Hepatocyte (in vitro differentiated cells): ENCODE measurements at regions not wholly inside any gene's neighbourhood (a gene's known extent, or its start where the extent isn't known, plus 50 kb on each side); places are given as distances from the start of the nearest gene placed in this dataset.

Experiments used
- EZH2 ChIP-seq: fragments of 200-600 bp; sonication (generic); IDR thresholded peaks from 2 replicates; pipeline ENCODE4 v1.6.1; 2016; ENCODE audit warnings: antibody characterized with exemption, mild to moderate bottlenecking, borderline replicate concordance
- EZH2phosphoT487 ChIP-seq: fragments of 200-600 bp; sonication (generic); IDR thresholded peaks from one replicate; pipeline ENCODE4 v1.6.1; 2018; ENCODE audit warnings: antibody characterized with exemption, mild to moderate bottlenecking, low read depth, moderate library complexity; ENCODE audit not compliant: unreplicated experiment, severe bottlenecking
- TF ChIP-seq, protein P1 (sequence below): fragments of 200-600 bp; sonication (generic); IDR thresholded peaks from 2 replicates; pipeline ENCODE4 v1.5.1; 2016; ENCODE audit warnings: antibody characterized with exemption, mild to moderate bottlenecking; ENCODE audit not compliant: poor library complexity

DNA sequence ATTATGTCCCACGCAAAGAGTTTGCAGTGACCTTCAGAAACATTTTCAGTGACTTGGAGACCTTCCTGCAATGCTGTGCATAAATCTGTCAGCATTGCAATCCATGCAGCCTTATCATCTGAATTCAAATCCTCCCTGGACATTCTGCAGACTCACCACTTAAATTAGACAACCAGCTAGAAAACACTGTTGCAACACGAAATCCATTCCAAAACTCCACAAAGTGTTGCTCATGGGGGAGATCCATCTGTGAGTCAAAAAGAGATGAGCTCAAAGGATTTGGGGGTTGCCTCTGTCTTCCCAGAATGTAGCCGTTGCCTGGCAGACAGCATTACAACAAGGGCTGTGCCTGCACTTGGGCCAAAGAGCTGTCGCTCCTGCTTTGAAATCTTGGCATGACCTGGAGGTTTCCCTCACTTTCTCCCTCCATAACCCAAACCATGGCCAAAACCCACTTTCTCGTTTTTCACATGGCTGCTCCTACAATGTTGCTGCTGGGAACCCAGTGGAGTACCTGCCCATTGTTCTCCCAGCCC lies 163.5 kb upstream of the CDYL start:
- TF ChIP-seq, protein P1, sequence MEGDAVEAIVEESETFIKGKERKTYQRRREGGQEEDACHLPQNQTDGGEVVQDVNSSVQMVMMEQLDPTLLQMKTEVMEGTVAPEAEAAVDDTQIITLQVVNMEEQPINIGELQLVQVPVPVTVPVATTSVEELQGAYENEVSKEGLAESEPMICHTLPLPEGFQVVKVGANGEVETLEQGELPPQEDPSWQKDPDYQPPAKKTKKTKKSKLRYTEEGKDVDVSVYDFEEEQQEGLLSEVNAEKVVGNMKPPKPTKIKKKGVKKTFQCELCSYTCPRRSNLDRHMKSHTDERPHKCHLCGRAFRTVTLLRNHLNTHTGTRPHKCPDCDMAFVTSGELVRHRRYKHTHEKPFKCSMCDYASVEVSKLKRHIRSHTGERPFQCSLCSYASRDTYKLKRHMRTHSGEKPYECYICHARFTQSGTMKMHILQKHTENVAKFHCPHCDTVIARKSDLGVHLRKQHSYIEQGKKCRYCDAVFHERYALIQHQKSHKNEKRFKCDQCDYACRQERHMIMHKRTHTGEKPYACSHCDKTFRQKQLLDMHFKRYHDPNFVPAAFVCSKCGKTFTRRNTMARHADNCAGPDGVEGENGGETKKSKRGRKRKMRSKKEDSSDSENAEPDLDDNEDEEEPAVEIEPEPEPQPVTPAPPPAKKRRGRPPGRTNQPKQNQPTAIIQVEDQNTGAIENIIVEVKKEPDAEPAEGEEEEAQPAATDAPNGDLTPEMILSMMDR, result no peak
- no peak for TF ChIP-seq EZH2
- no peak for TF ChIP-seq EZH2phosphoT487
